Fibroblast of lung (primary cell): ENCODE measurements at regions not wholly inside any gene's neighbourhood (a gene's known extent, or its start where the extent isn't known, plus 50 kb on each side); places are given as distances from the start of the nearest gene placed in this dataset.

Experiments used
- DNase-seq, 2 donors: peaks; one replicate each; pipeline versions ENCODE4 v3.0.0 to v3.0.0-alpha.2; 2010; ENCODE audit warnings: low read depth in 2 of 2
- H2AFZ ChIP-seq: 2 replicates; pipeline ENCODE4 v1.5.1; 2012; ENCODE audit warnings: low read length, control low read depth, inconsistent platforms
- H3K27ac ChIP-seq: 2 replicates; pipeline ENCODE4 v1.5.1; 2011; ENCODE audit warnings: low read length, control low read depth; ENCODE audit not compliant: insufficient read depth
- H3K27me3 ChIP-seq: 2 replicates; pipeline ENCODE4 v1.5.1; 2011; ENCODE audit warnings: mild to moderate bottlenecking, low read length; ENCODE audit not compliant: control insufficient read depth, insufficient read depth
- H3K36me3 ChIP-seq: 2 replicates; pipeline ENCODE4 v1.5.1; 2011; ENCODE audit warnings: low read length; ENCODE audit not compliant: control insufficient read depth, insufficient read depth
- H3K4me1 ChIP-seq: 2 replicates; pipeline ENCODE4 v1.5.1; 2011; ENCODE audit warnings: low read length; ENCODE audit not compliant: control insufficient read depth, insufficient read depth; ENCODE audit errors: extremely low read depth
- H3K4me2 ChIP-seq: 2 replicates; pipeline ENCODE4 v1.5.1; 2011; ENCODE audit warnings: low read length, control low read depth; ENCODE audit not compliant: insufficient read depth; ENCODE audit errors: extremely low read depth
- H3K4me3 ChIP-seq, 4 experiments: fragments of 200-600 bp in 1 of 4; sonication (generic) in 1 of 4; replicated peaks in 1 of 4; 2 replicates each; pipeline ENCODE4 v1.5.1; 2011 to 2016; ENCODE audit warnings: low read length in 4 of 4, low read depth in 3 of 4, mild to moderate bottlenecking in 3 of 4, control low read depth in 2 of 4, inconsistent platforms in 1 of 4, mixed read lengths in 1 of 4; ENCODE audit not compliant: insufficient read depth in 1 of 4; ENCODE audit errors: control extremely low read depth in 1 of 4
- H3K79me2 ChIP-seq: 2 replicates; pipeline ENCODE4 v1.5.1; 2012; ENCODE audit warnings: mild to moderate bottlenecking, low read length, inconsistent platforms; ENCODE audit not compliant: control insufficient read depth, insufficient read depth
- H3K9ac ChIP-seq: 2 replicates; pipeline ENCODE4 v1.5.1; 2011; ENCODE audit warnings: mild to moderate bottlenecking, low read length, control low read depth; ENCODE audit not compliant: insufficient read depth
- H3K9me3 ChIP-seq: 2 replicates; pipeline ENCODE4 v1.5.1; 2012; ENCODE audit warnings: low read depth, low read length; ENCODE audit not compliant: control insufficient read depth, insufficient read depth
- H4K20me1 ChIP-seq: 2 replicates; pipeline ENCODE4 v1.5.1; 2011; ENCODE audit warnings: low read length; ENCODE audit not compliant: control insufficient read depth, insufficient read depth; ENCODE audit errors: extremely low read depth
- EZH2 ChIP-seq: IDR thresholded peaks from 2 replicates; pipeline ENCODE4 v1.5.1; 2012; ENCODE audit warnings: low read length, control low read depth, mild to moderate bottlenecking; ENCODE audit errors: missing control alignments
- TF ChIP-seq, protein P1 (sequence below), 2 donors: IDR thresholded peaks in 1 of 2; conservative IDR thresholded peaks in 1 of 2; 1 replicate in 1 of 2; 2 replicates in 1 of 2; pipeline ENCODE4 v1.5.1; 2011 to 2012; ENCODE audit warnings: low read length in 2 of 2, control low read depth in 1 of 2, inconsistent platforms in 1 of 2, low read depth in 1 of 2, mild to moderate bottlenecking in 1 of 2

DNA sequence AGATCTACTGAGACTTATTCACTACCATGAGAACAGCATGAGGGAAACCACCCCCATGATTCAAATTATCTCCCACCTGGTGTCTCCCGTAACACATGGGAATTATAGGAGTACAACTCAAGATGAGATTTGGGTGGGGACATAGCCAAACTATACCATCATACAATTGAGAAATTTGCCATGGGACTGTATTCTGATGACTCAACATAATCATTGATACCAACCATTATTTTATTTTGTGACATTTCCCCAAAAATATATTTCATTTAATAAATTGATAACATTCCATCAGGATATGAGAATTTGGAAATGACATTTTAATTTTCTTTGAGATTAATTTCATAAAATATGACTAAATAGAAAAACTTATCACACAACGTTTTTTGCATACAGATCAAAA, 96.6 kb upstream of the MDFIC2 start:
- H3K27ac ChIP-seq: no peak overlapping the region
- H3K27me3 ChIP-seq: no peaks in the 10 kb centered on the region
- H3K4me3 ChIP-seq: no peak overlapping the region
- no peaks in the 10 kb centered on the region for H3K4me1 ChIP-seq
- H3K79me2 ChIP-seq: no peaks in the 10 kb centered on the region
- no peak overlapping the region for H3K9ac ChIP-seq
- H2AFZ ChIP-seq: no peak overlapping the region
- H3K4me2 ChIP-seq: no peak overlapping the region
- DNase-seq: no peak
- no peaks in the 10 kb centered on the region for H3K36me3 ChIP-seq
- no peak for TF ChIP-seq EZH2
- TF ChIP-seq, protein P1, sequence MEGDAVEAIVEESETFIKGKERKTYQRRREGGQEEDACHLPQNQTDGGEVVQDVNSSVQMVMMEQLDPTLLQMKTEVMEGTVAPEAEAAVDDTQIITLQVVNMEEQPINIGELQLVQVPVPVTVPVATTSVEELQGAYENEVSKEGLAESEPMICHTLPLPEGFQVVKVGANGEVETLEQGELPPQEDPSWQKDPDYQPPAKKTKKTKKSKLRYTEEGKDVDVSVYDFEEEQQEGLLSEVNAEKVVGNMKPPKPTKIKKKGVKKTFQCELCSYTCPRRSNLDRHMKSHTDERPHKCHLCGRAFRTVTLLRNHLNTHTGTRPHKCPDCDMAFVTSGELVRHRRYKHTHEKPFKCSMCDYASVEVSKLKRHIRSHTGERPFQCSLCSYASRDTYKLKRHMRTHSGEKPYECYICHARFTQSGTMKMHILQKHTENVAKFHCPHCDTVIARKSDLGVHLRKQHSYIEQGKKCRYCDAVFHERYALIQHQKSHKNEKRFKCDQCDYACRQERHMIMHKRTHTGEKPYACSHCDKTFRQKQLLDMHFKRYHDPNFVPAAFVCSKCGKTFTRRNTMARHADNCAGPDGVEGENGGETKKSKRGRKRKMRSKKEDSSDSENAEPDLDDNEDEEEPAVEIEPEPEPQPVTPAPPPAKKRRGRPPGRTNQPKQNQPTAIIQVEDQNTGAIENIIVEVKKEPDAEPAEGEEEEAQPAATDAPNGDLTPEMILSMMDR (conservative IDR thresholded peaks at IDR 0.05 in 1 of 2, IDR thresholded peaks at IDR 0.05 in 1 of 2; ENCODE audit: low read depth in 1 of 2, low read length in 2 of 2): no peak
- no peaks in the 10 kb centered on the region for H4K20me1 ChIP-seq
- H3K9me3 ChIP-seq: no peaks in the 10 kb centered on the region

DNA sequence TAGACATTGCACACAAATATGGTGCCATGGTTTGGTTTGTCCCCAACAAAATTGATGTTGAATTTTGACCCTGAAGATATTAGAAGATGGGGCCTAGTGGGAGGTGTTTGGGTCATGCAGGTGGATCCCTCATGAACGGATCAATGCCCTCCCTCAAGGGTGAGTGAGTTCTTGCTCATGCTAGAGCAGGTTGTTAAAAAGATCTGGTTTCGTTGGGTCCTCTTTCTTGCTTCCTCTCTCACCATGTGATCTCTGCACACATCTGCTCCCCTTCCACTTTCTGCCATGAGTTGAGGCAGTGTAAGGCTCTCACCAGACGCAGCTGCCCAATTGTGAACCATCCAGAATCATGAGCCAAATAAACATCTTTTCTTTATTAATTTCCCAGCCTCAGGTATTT, 87.8 kb upstream of the MDFIC2 start:
- Histone ChIP-seq H3K9ac (no peak overlapping the region), H3K4me3 (no peak overlapping the region), H3K27ac (no peak overlapping the region), H2AFZ (no peak overlapping the region), H3K36me3 (no peaks in the 10 kb centered on the region), H3K4me1 (no peaks in the 10 kb centered on the region), H3K9me3 (no peaks in the 10 kb centered on the region), H3K27me3 (no peaks in the 10 kb centered on the region), H4K20me1 (no peaks in the 10 kb centered on the region), H3K4me2 (no peak overlapping the region), H3K79me2 (no peaks in the 10 kb centered on the region)
- DNase-seq: no peak
- no peak for TF ChIP-seq EZH2
- TF ChIP-seq, protein P1 (conservative IDR thresholded peaks at IDR 0.05 in 1 of 2, IDR thresholded peaks at IDR 0.05 in 1 of 2; ENCODE audit: low read depth in 1 of 2, low read length in 2 of 2): no peak

DNA sequence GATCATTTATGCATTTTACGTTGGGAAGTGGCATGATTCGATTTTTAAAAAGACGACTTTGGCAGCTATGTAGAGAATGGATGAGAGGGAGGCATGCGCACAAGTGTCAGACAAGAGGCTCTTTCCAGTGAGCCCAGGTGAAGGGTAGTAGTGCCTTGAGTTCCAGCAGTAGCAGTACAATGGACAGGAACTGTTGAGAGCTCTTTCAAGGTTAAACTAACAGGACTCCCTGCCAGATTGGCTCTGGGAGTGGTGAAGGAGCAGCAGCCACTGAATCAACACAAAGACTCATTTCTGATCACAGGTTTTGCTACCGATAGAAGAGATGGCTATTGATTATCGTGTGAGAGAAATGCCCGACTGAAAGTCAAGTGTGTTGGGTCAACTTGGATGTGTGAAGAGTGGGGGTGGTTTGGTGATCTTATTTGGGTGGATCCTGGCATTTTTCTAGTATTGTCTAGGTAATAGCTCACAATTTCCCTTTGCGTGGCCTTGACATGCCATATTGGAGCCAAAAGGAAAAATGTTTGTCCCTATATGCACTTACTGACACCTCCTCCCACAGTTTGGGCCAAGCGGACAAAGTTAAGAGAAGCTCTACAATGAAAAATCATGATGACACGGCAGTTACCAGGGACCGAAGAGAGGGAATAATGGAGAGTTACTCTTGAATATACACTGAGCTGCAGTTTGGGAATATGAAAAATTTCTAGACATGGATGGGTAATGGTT, 81.6 kb upstream of the MDFIC2 start:
- DNase-seq: no peak
- no peak overlapping the region for H3K27ac ChIP-seq
- H3K36me3 ChIP-seq: no peaks in the 10 kb centered on the region
- TF ChIP-seq, protein P1 (conservative IDR thresholded peaks at IDR 0.05 in 1 of 2, IDR thresholded peaks at IDR 0.05 in 1 of 2; ENCODE audit: low read depth in 1 of 2, low read length in 2 of 2): no peak
- no peak for TF ChIP-seq EZH2
- H2AFZ ChIP-seq: no peak overlapping the region
- no peak overlapping the region for H3K9ac ChIP-seq
- H3K4me2 ChIP-seq: no peak overlapping the region
- H4K20me1 ChIP-seq: no peaks in the 10 kb centered on the region
- no peaks in the 10 kb centered on the region for H3K79me2 ChIP-seq
- no peaks in the 10 kb centered on the region for H3K4me1 ChIP-seq
- H3K27me3 ChIP-seq: no peaks in the 10 kb centered on the region
- H3K9me3 ChIP-seq: no peaks in the 10 kb centered on the region
- H3K4me3 ChIP-seq: no peak overlapping the region
